Thyroid gland (tissue), 4 donors: ENCODE measurements at regions not wholly inside any gene's neighbourhood (a gene's known extent, or its start where the extent isn't known, plus 50 kb on each side); places are given as distances from the start of the nearest gene placed in this dataset.

Experiments used
- DNase-seq, 2 donors: peaks; one replicate each; pipeline ENCODE4 v3.0.0-alpha.2; 2019
- H3K27ac ChIP-seq, 3 donors: fragments of 200-600 bp; sonication (generic); 1 replicate in 2 of 3; 2 replicates in 1 of 3; pipeline ENCODE4 v1.5.1; 2016 to 2019; ENCODE audit warnings: mild to moderate bottlenecking in 1 of 3, moderate library complexity in 1 of 3
- H3K27me3 ChIP-seq: fragments of 200-600 bp; sonication (generic); one replicate; pipeline ENCODE4 v1.5.1; 2019
- H3K36me3 ChIP-seq, 2 donors: fragments of 200-600 bp; sonication (generic); one replicate each; pipeline ENCODE4 v1.5.1; 2016 to 2019
- H3K4me1 ChIP-seq, 2 donors: fragments of 200-600 bp; sonication (generic); one replicate each; pipeline ENCODE4 v1.5.1; 2017 to 2019
- H3K4me3 ChIP-seq, 3 donors: fragments of 200-600 bp; sonication (generic); replicated peaks in 1 of 3; 1 replicate in 2 of 3; 2 replicates in 1 of 3; pipeline ENCODE4 v1.5.1; 2016; ENCODE audit warnings: mild to moderate bottlenecking in 1 of 3
- H3K9me3 ChIP-seq: fragments of 200-600 bp; sonication (generic); one replicate; pipeline ENCODE4 v1.5.1; 2017
- POLR2A ChIP-seq, 2 donors: fragments of 450-650 bp; IDR thresholded peaks; one replicate each; pipeline ENCODE4 v1.6.1; 2017; ENCODE audit warnings: antibody characterized with exemption in 2 of 2, mild to moderate bottlenecking in 2 of 2, moderate library complexity in 1 of 2
- WGBS, 2 donors: methylation state at CpG; one replicate each; pipeline ENCODE4 v1.1.5; 2017; 5-methylcytosine and 5-hydroxymethylcytosine counted together
- intact Hi-C: fragments of 100-400 bp; cut with DNase I; formaldehyde crosslinking; loops from one replicate; pipeline ENCODE4 v1.15.1; 2023
- TF ChIP-seq, protein P1 (sequence below), 6 experiments: fragments of 200-600 bp in 3 of 6; fragments of 450-650 bp in 3 of 6; sonication (generic) in 3 of 6; IDR thresholded peaks; one replicate each; pipeline ENCODE4 v1.5.1; 2016 to 2019; ENCODE audit warnings: antibody characterized with exemption in 6 of 6, mild to moderate bottlenecking in 2 of 6, inconsistent platforms in 1 of 6, moderate library complexity in 1 of 6

DNA sequence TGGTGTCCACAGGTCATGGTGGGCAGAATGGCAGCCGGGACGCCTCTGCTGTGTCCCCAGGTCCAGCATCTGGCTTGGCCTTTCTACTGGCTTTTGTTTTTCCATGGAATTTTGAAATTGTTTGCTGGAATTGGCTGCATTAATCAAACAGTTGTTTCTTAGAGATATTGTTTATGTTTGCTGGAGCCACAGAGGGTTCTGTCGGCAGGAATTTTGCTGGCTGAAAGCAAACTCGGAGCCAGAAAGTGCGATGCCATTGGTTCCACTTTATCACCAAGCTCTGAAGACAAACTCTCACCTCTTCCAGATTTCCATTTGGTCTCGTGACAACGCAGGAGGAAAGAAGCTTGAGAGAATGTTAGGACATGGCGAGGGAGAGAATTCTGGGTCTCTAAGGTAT lies 199.2 kb upstream of the COPS8 start:
- DNase-seq: no peak
- no peak overlapping the region for H3K27ac ChIP-seq
- peaks cover 5 to 20% of the 10 kb centered on the region in 2 donors for H3K4me1 ChIP-seq
- WGBS, 2 donors: 91 to 94% methylated on average over 8 of the region's 8 CpGs
- no peaks in the 10 kb centered on the region for H3K9me3 ChIP-seq
- H3K27me3 ChIP-seq: no peaks in the 10 kb centered on the region
- H3K4me3 ChIP-seq: no peak overlapping the region
- no peaks in the 10 kb centered on the region for H3K36me3 ChIP-seq
- intact Hi-C loops: no loop called here
- TF ChIP-seq, protein P1, sequence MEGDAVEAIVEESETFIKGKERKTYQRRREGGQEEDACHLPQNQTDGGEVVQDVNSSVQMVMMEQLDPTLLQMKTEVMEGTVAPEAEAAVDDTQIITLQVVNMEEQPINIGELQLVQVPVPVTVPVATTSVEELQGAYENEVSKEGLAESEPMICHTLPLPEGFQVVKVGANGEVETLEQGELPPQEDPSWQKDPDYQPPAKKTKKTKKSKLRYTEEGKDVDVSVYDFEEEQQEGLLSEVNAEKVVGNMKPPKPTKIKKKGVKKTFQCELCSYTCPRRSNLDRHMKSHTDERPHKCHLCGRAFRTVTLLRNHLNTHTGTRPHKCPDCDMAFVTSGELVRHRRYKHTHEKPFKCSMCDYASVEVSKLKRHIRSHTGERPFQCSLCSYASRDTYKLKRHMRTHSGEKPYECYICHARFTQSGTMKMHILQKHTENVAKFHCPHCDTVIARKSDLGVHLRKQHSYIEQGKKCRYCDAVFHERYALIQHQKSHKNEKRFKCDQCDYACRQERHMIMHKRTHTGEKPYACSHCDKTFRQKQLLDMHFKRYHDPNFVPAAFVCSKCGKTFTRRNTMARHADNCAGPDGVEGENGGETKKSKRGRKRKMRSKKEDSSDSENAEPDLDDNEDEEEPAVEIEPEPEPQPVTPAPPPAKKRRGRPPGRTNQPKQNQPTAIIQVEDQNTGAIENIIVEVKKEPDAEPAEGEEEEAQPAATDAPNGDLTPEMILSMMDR (IDR thresholded peaks at IDR 0.05): no peak
- TF ChIP-seq POLR2A (IDR thresholded peaks at IDR 0.05): no peak

DNA sequence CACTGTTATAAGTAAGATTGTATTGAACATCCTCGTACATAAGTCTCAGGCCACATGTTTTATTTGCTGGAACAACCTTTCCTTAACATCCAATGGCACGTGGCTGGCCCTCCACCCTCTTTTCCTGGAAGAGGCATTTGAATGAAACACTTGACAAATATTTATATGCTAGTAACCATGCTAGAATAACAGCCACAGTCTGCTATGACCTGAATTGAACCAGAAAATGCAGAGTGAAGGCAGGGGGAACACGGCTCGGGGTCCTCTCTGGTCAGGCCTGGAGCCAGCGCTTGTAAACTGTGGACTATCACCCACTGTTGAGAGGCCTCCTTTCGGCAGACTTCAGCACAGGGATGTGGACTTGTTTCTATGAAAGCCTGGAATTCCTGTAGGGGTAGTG lies 198.2 kb upstream of the COPS8 start:
- Histone ChIP-seq H3K36me3 (no peaks in the 10 kb centered on the region), H3K4me1 (peaks cover 5 to 20% of the 10 kb centered on the region in 2 donors), H3K4me3 (no peak overlapping the region), H3K9me3 (no peaks in the 10 kb centered on the region), H3K27me3 (no peaks in the 10 kb centered on the region), H3K27ac (peak overlapping the region in 2 of 3 donors; percentile 39 to 52)
- TF ChIP-seq, protein P1 (IDR thresholded peaks at IDR 0.05): no peak
- TF ChIP-seq POLR2A (IDR thresholded peaks at IDR 0.05): no peak
- intact Hi-C loops: no loop called here
- 68 to 70% methylated on average over 6 of the region's 6 CpGs for WGBS, 2 donors
- DNase-seq: no peak

DNA sequence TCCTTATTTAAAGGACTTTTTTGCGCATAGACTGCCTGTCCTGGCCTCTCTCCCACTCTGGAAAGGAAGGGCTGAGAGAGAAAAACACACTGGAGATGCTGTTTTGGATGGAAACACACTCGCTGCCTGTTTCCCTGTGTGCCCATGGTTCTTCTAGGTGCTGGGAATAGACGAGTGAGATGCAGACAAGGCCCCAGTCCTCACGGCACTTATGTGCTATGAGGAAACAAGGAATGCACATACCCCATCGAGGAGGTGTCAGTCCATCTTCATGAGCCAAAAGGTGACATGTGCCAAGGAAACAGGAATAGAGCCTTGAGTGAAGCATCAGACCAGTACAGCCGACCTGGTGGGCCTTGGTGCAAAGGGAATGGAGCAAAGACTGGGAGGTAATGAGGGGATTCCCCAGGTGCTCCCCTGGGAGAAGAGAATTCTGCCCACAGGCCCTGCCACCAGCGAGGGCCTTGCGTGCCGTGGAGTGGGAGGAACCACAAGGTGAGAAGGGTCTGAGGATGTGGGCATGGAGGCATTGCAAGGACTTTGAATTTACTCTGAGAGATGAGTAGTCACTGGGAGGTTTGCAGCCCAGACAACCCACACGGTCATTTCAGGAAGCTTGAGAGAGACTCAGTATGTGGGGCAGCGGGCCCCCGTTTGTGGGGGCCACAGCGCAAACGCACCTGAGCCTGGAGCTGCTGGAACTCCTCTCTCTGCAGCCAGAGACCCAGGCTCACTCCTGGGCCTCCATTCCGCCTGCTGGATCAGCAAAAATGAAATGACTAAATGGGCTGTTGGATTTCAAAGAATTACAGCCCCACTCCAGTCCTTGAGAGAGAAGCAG lies 197.5 kb upstream of the COPS8 start:
- H3K9me3 ChIP-seq: no peaks in the 10 kb centered on the region
- peak overlapping the region in 2 of 3 donors; percentile 39 to 52 for H3K27ac ChIP-seq
- TF ChIP-seq, protein P1 (IDR thresholded peaks at IDR 0.05): no peak
- intact Hi-C loops: no loop called here
- no peaks in the 10 kb centered on the region for H3K36me3 ChIP-seq
- 85 to 90% methylated on average over 15 of the region's 15 CpGs for WGBS, 2 donors
- no peaks in the 10 kb centered on the region for H3K27me3 ChIP-seq
- no peak overlapping the region for H3K4me3 ChIP-seq
- DNase-seq: no peak
- peaks cover 5 to 20% of the 10 kb centered on the region in 2 donors for H3K4me1 ChIP-seq

DNA sequence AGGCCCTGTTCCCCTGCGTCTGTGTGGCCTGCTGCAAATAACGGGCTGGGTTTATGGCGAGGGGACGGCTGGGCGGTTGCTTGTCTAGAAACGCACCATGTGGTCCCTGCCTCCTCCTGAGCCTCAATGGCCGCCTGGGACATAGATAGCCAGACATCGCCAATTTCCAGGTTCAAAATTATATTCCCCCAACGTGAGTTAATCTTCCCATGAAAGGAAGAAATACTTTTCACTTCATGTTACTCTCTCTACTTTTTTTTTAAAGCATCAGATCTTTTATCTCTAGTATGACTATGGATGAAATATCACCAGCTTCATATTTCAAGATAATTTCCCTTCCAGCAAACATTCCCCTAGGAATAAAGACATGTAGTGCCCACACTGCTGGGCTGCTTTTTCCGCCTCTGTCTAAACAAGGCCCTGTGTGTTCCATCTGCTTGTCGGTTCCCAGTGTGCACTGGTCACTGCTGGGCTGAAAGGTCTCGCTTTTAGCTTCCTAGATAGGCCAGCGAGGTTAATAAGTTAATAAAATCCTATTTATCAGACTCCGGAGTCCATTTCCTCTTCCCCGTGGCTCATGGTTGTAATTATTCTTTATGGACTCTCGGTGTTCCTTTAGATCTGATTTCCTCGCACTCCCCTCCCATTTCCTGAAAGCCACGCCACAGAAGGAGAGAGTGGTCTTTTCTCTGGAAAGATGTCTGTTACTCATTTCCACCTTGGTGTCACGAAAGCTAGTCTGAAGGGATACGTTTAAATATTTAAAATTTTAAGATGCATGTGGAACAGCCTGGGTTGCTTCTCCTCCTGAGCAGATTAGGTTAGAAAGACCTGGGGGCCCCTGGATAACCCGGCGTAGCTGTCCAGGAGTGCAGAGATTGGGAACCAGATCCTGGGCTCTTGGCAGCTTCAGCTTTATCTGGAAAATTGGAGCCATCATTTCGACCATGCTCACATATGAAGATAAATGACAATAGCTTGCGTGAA lies 196.6 kb upstream of the COPS8 start:
- intact Hi-C loops: no loop called here
- Histone ChIP-seq H3K27me3 (no peaks in the 10 kb centered on the region), H3K4me3 (no peak overlapping the region), H3K27ac (no peak overlapping the region), H3K9me3 (no peaks in the 10 kb centered on the region), H3K36me3 (no peaks in the 10 kb centered on the region), H3K4me1 (peaks cover 5 to 20% of the 10 kb centered on the region in 2 donors)
- 81 to 85% methylated on average over 24 of the region's 24 CpGs for WGBS, 2 donors
- TF ChIP-seq, protein P1 (IDR thresholded peaks at IDR 0.05): no peak
- TF ChIP-seq POLR2A (IDR thresholded peaks at IDR 0.05): no peak
- no peak for DNase-seq
